ENCODE measurements at regions not wholly inside any gene's neighbourhood (a gene's known extent, or its start where the extent isn't known, plus 50 kb on each side); places are given as distances from the start of the nearest gene placed in this dataset.

DNA sequence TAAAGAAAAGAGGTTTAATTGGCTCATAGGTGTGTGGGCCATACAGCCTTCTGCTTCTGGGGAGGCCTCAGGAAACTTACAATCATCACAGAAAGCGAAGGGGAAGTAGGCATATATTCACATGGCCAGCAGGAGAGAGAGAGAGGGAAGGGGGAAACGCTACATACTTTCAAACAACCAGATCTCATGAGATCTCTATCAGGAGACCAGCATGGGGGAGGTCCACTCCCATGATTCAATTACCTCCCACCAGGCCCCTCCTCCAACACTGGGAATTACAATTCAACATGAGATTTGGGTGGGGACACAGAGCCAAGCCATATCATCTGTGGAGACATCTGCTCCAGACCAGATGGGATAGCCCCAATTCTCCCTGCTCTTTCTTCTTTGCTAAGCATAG, 866.0 kb downstream of the BRD1 start:
- no peak for TF ChIP-seq POLR2A (IDR thresholded peaks at IDR 0.05)
- TF ChIP-seq, protein P1, sequence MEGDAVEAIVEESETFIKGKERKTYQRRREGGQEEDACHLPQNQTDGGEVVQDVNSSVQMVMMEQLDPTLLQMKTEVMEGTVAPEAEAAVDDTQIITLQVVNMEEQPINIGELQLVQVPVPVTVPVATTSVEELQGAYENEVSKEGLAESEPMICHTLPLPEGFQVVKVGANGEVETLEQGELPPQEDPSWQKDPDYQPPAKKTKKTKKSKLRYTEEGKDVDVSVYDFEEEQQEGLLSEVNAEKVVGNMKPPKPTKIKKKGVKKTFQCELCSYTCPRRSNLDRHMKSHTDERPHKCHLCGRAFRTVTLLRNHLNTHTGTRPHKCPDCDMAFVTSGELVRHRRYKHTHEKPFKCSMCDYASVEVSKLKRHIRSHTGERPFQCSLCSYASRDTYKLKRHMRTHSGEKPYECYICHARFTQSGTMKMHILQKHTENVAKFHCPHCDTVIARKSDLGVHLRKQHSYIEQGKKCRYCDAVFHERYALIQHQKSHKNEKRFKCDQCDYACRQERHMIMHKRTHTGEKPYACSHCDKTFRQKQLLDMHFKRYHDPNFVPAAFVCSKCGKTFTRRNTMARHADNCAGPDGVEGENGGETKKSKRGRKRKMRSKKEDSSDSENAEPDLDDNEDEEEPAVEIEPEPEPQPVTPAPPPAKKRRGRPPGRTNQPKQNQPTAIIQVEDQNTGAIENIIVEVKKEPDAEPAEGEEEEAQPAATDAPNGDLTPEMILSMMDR (IDR thresholded peaks at IDR 0.05): no peak

Data from esophagus squamous epithelium (tissue), 4 donors.